ENCODE measurements at regions not wholly inside any gene's neighbourhood (a gene's known extent, or its start where the extent isn't known, plus 50 kb on each side); places are given as distances from the start of the nearest gene placed in this dataset.

DNA sequence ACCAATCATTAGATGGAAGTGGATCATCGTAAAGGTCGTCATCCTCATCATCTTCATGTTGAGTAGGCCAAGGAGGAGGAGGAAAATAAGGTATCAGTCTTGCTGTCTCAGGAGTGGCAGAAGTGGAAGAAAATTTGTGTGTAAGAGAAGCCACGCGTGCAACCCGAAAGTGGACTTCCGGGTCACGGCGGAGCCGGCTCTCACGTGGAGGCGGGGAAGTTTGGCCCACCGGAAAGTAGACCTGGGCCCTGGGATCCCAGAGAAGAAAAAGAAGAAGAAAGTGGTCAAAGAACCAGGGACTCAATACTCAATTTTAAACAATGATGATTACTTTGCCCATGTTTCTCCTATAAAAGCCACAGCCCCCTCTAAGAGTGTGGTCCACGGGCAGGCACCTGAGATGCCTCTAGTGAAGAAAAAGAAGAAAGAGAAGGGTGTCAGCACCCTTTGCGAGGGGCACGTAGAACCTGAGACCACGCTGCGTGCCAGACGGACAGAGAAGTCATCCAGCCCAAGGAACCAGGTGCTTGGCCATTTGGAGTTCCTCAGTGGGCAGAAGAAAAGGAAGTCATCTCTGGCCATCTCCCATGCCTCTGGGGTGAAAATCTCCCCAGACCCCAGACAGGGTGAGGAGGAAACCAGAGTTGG, 365.8 kb downstream of the BCAT1 start:
- Histone ChIP-seq H3K4me2 (ENCODE audit: low read length) (no peak overlapping the region), H4K12ac (ENCODE audit: low read depth, low read length) (no peak overlapping the region), H4K8ac (ENCODE audit: low read depth, low read length) (no peak overlapping the region), H3K36me3 (ENCODE audit: control insufficient read depth in 1 of 2, insufficient read depth in 2 of 2, low read length in 2 of 2) (no peaks in the 10 kb centered on the region), H2BK12ac (ENCODE audit: low read length) (no peak overlapping the region), H2AK5ac (ENCODE audit: low read length) (no peak overlapping the region), H3K4me3 (ENCODE audit: low read depth, low read length) (no peak overlapping the region), H3K9ac (ENCODE audit: low read length) (no peak overlapping the region), H3K4ac (ENCODE audit: low read depth, low read length) (no peak overlapping the region), H3K18ac (ENCODE audit: low read length) (no peak overlapping the region), H2BK120ac (ENCODE audit: insufficient read depth, low read length, poor library complexity) (no peak overlapping the region), H3K79me2 (ENCODE audit: control insufficient read depth, insufficient read depth, low read length, poor library complexity) (no peaks in the 10 kb centered on the region), H3K79me1 (ENCODE audit: low read length) (no peaks in the 10 kb centered on the region), H3K9me3 (ENCODE audit: insufficient read depth, low read depth, low read length) (no peaks in the 10 kb centered on the region), H3K27me3 (ENCODE audit: insufficient read depth, low read length) (no peaks in the 10 kb centered on the region), H3K4me1 (ENCODE audit: control insufficient read depth in 1 of 2, insufficient read depth in 2 of 2, low read length in 2 of 2) (no peaks in the 10 kb centered on the region), H2AFZ (ENCODE audit: insufficient read depth, low read length, poor library complexity) (no peak overlapping the region), H3K27ac (ENCODE audit: low read depth, low read length) (no peak overlapping the region), H4K91ac (ENCODE audit: low read depth, low read length) (no peak overlapping the region), H3K14ac (ENCODE audit: low read length) (no peak overlapping the region), H2BK5ac (ENCODE audit: low read depth, low read length, poor library complexity) (no peak overlapping the region), H3K23ac (ENCODE audit: low read length) (no peak overlapping the region)
- DNase-seq: no peak
- no CpG with 5 or more reads among the region's 18 CpGs for WGBS (ENCODE audit: extremely low coverage, insufficient coverage, insufficient read length)

DNA sequence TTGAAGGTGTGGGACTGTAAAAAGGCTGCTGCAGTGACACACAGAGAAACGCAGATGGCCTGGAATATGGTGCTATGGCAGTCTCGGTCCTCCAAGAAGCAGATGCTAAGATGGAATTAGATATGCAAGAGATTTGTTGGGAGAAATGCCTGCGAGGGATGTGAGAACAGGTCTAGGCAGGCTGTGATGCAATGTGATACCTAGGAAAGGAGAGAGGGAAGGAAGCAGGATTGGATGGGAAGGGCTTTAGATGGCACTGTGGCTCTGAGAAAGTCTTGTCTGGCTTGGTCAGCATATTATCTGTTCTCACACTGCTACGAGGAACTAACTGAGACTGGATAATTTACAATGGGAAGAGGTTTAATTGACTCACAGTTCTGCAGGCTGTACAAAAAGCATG, 374.4 kb downstream of the BCAT1 start:
- no peak overlapping the region for H4K91ac ChIP-seq (ENCODE audit: low read depth, low read length)
- no peak overlapping the region for H2AK5ac ChIP-seq (ENCODE audit: low read length)
- no peaks in the 10 kb centered on the region for H3K4me1 ChIP-seq (ENCODE audit: control insufficient read depth in 1 of 2, insufficient read depth in 2 of 2, low read length in 2 of 2)
- no peak overlapping the region for H2BK12ac ChIP-seq (ENCODE audit: low read length)
- H2BK5ac ChIP-seq (ENCODE audit: low read depth, low read length, poor library complexity): no peak overlapping the region
- H3K36me3 ChIP-seq (ENCODE audit: control insufficient read depth in 1 of 2, insufficient read depth in 2 of 2, low read length in 2 of 2): no peaks in the 10 kb centered on the region
- no peak overlapping the region for H4K8ac ChIP-seq (ENCODE audit: low read depth, low read length)
- H3K27me3 ChIP-seq (ENCODE audit: insufficient read depth, low read length): no peaks in the 10 kb centered on the region
- H3K27ac ChIP-seq (ENCODE audit: low read depth, low read length): no peak overlapping the region
- H3K14ac ChIP-seq (ENCODE audit: low read length): no peak overlapping the region
- H3K4me3 ChIP-seq (ENCODE audit: low read depth, low read length): no peak overlapping the region
- no peak for DNase-seq
- H3K79me2 ChIP-seq (ENCODE audit: control insufficient read depth, insufficient read depth, low read length, poor library complexity): no peaks in the 10 kb centered on the region
- H3K18ac ChIP-seq (ENCODE audit: low read length): no peak overlapping the region
- H3K23ac ChIP-seq (ENCODE audit: low read length): no peak overlapping the region
- no peaks in the 10 kb centered on the region for H3K79me1 ChIP-seq (ENCODE audit: low read length)
- no peak overlapping the region for H3K4me2 ChIP-seq (ENCODE audit: low read length)
- no CpG with 5 or more reads among the region's 4 CpGs for WGBS (ENCODE audit: extremely low coverage, insufficient coverage, insufficient read length)
- H2AFZ ChIP-seq (ENCODE audit: insufficient read depth, low read length, poor library complexity): no peak overlapping the region
- H3K4ac ChIP-seq (ENCODE audit: low read depth, low read length): no peak overlapping the region
- no peaks in the 10 kb centered on the region for H3K9me3 ChIP-seq (ENCODE audit: insufficient read depth, low read depth, low read length)
- H3K9ac ChIP-seq (ENCODE audit: low read length): no peak overlapping the region
- no peak overlapping the region for H4K12ac ChIP-seq (ENCODE audit: low read depth, low read length)
- H2BK120ac ChIP-seq (ENCODE audit: insufficient read depth, low read length, poor library complexity): no peak overlapping the region

DNA sequence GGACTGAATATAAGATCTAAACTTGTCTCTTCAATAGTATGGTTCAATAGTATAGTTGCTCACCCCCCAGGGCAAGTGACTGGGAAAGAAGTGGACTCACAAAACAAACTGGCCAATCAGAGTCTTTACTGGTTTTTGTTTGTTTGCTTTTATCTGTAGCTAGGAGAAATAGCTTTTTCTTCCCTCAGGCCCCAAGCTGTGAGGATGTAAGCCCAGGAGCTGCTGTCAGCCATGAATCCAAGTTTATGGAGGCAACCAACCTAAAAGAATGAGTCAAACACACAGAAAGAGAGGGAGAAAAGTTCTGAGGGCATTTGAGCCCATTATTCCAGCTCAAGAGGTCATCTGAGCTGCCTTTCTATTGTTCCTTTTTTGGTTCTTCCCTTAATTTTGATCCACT, 375.3 kb downstream of the BCAT1 start:
- H2BK12ac ChIP-seq (ENCODE audit: low read length): no peak overlapping the region
- H4K12ac ChIP-seq (ENCODE audit: low read depth, low read length): no peak overlapping the region
- H2AK5ac ChIP-seq (ENCODE audit: low read length): no peak overlapping the region
- no peak overlapping the region for H3K4ac ChIP-seq (ENCODE audit: low read depth, low read length)
- DNase-seq: no peak
- no peaks in the 10 kb centered on the region for H3K79me2 ChIP-seq (ENCODE audit: control insufficient read depth, insufficient read depth, low read length, poor library complexity)
- H4K8ac ChIP-seq (ENCODE audit: low read depth, low read length): no peak overlapping the region
- H3K4me2 ChIP-seq (ENCODE audit: low read length): no peak overlapping the region
- H2BK5ac ChIP-seq (ENCODE audit: low read depth, low read length, poor library complexity): no peak overlapping the region
- H4K91ac ChIP-seq (ENCODE audit: low read depth, low read length): no peak overlapping the region
- no peaks in the 10 kb centered on the region for H3K27me3 ChIP-seq (ENCODE audit: insufficient read depth, low read length)
- H3K9ac ChIP-seq (ENCODE audit: low read length): no peak overlapping the region
- no peak overlapping the region for H3K14ac ChIP-seq (ENCODE audit: low read length)
- no peak overlapping the region for H3K4me3 ChIP-seq (ENCODE audit: low read depth, low read length)
- H2AFZ ChIP-seq (ENCODE audit: insufficient read depth, low read length, poor library complexity): no peak overlapping the region
- H3K23ac ChIP-seq (ENCODE audit: low read length): no peak overlapping the region
- no peak overlapping the region for H3K18ac ChIP-seq (ENCODE audit: low read length)
- H3K9me3 ChIP-seq (ENCODE audit: insufficient read depth, low read depth, low read length): no peaks in the 10 kb centered on the region
- no peak overlapping the region for H2BK120ac ChIP-seq (ENCODE audit: insufficient read depth, low read length, poor library complexity)
- no peaks in the 10 kb centered on the region for H3K4me1 ChIP-seq (ENCODE audit: control insufficient read depth in 1 of 2, insufficient read depth in 2 of 2, low read length in 2 of 2)
- no peak overlapping the region for H3K27ac ChIP-seq (ENCODE audit: low read depth, low read length)
- H3K36me3 ChIP-seq (ENCODE audit: control insufficient read depth in 1 of 2, insufficient read depth in 2 of 2, low read length in 2 of 2): no peaks in the 10 kb centered on the region
- H3K79me1 ChIP-seq (ENCODE audit: low read length): no peaks in the 10 kb centered on the region

DNA sequence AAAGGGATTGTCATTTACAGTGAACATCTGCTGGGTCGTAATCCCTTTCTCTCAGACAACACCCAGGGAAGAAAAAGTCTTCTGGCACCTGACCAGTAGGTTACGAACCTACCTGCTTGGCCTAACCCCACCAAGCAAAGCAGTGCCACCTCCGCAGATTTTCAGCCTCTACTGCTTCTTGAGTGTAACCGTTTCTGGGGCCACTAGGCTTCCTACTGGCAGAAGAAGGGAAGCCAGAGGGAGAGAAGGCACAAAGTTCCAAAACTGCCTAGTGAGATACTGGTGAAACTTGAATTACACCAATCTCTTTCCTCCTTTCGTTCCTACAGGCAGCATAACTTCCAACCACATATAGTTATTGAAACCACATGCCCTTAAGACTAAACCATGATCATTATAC, 383.6 kb downstream of the BCAT1 start:
- peaks cover 0 to 5% of the 10 kb centered on the region in 2 experiments for H3K4me1 ChIP-seq (ENCODE audit: control insufficient read depth in 1 of 2, insufficient read depth in 2 of 2, low read length in 2 of 2)
- no peak overlapping the region for H3K4ac ChIP-seq (ENCODE audit: low read depth, low read length)
- peak overlapping the region; percentile 36 for H3K9ac ChIP-seq (ENCODE audit: low read length)
- H3K23ac ChIP-seq (ENCODE audit: low read length): no peak overlapping the region
- H3K18ac ChIP-seq (ENCODE audit: low read length): no peak overlapping the region
- WGBS (ENCODE audit: extremely low coverage, insufficient coverage, insufficient read length): no CpG with 5 or more reads among the region's 5 CpGs
- no peak overlapping the region for H4K91ac ChIP-seq (ENCODE audit: low read depth, low read length)
- H3K79me2 ChIP-seq (ENCODE audit: control insufficient read depth, insufficient read depth, low read length, poor library complexity): peaks cover 4% of the 10 kb centered on the region
- peaks cover 11% of the 10 kb centered on the region for H3K79me1 ChIP-seq (ENCODE audit: low read length)
- H2BK120ac ChIP-seq (ENCODE audit: insufficient read depth, low read length, poor library complexity): no peak overlapping the region
- no peak overlapping the region for H3K4me3 ChIP-seq (ENCODE audit: low read depth, low read length)
- no peak overlapping the region for H2BK5ac ChIP-seq (ENCODE audit: low read depth, low read length, poor library complexity)
- peaks cover 1% of the 10 kb centered on the region for H3K9me3 ChIP-seq (ENCODE audit: insufficient read depth, low read depth, low read length)
- H2AFZ ChIP-seq (ENCODE audit: insufficient read depth, low read length, poor library complexity): no peak overlapping the region
- no peak overlapping the region for H3K27ac ChIP-seq (ENCODE audit: low read depth, low read length)
- H3K27me3 ChIP-seq (ENCODE audit: insufficient read depth, low read length): no peaks in the 10 kb centered on the region
- H2AK5ac ChIP-seq (ENCODE audit: low read length): no peak overlapping the region
- no peak overlapping the region for H4K8ac ChIP-seq (ENCODE audit: low read depth, low read length)
- no peak overlapping the region for H3K14ac ChIP-seq (ENCODE audit: low read length)
- H4K12ac ChIP-seq (ENCODE audit: low read depth, low read length): no peak overlapping the region
- H3K4me2 ChIP-seq (ENCODE audit: low read length): no peak overlapping the region
- no peaks in the 10 kb centered on the region for H3K36me3 ChIP-seq (ENCODE audit: control insufficient read depth in 1 of 2, insufficient read depth in 2 of 2, low read length in 2 of 2)
- H2BK12ac ChIP-seq (ENCODE audit: low read length): no peak overlapping the region
- no peak for DNase-seq

Data from trophoblast cell (in vitro differentiated cells and primary cell).